Calu3 (cell line): ENCODE measurements at regions not wholly inside any gene's neighbourhood (a gene's known extent, or its start where the extent isn't known, plus 50 kb on each side); places are given as distances from the start of the nearest gene placed in this dataset.
A peak's percentile ranks its signal among the peaks of the same experiment; 100 is the strongest.

ENCODE experiments used
- BruUV-seq: library from RNA; stranded (reverse); fragments of 400-500 nt; replicated peaks from 2 replicates; lab custom pipeline; 2021; lab: Mats Ljungman, UMichigan
- CTCF ChIA-PET: fragments of 300-600 bp; sonication (Branson Sonifier 250); formaldehyde crosslinking; loops from one replicate; lab custom pipeline; 2022; ENCODE audit warnings: antibody characterized with exemption; lab: Charles Lee
- DNase-seq: peaks from one replicate; pipeline ENCODE4 v3.0.0; 2022
- H3K27ac Mint-ChIP-seq: one replicate; pipeline ENCODE4 v1.8.0; 2022; ENCODE audit warnings: mixed read lengths; ENCODE audit not compliant: unreplicated experiment
- H3K27me3 Mint-ChIP-seq: one replicate; pipeline ENCODE4 v1.8.0; 2022; ENCODE audit warnings: mixed read lengths; ENCODE audit not compliant: unreplicated experiment
- H3K36me3 Mint-ChIP-seq: one replicate; pipeline ENCODE4 v1.8.0; 2022; ENCODE audit warnings: mild to moderate bottlenecking, moderate library complexity, mixed read lengths; ENCODE audit not compliant: insufficient read depth, unreplicated experiment
- H3K4me1 Mint-ChIP-seq: one replicate; pipeline ENCODE4 v1.8.0; 2022; ENCODE audit warnings: mild to moderate bottlenecking, low read depth, mixed read lengths; ENCODE audit not compliant: unreplicated experiment
- H3K4me3 Mint-ChIP-seq: one replicate; pipeline ENCODE4 v1.8.0; 2022; ENCODE audit warnings: mild to moderate bottlenecking, low read depth, moderate library complexity, mixed read lengths; ENCODE audit not compliant: unreplicated experiment
- H3K9me3 Mint-ChIP-seq: one replicate; pipeline ENCODE4 v1.8.0; 2022; ENCODE audit warnings: low read depth, mixed read lengths; ENCODE audit not compliant: unreplicated experiment
- intact Hi-C: fragments of 100-400 bp; cut with micrococcal nuclease; formaldehyde crosslinking; loops from one replicate; pipeline ENCODE4 v1.10.0; 2022; ENCODE audit not compliant: unreplicated experiment
- TF ChIP-seq, protein P1 (sequence below): fragments of 200-600 bp; IDR thresholded peaks from one replicate; pipeline ENCODE4 v1.8.0; 2022; ENCODE audit warnings: antibody characterized with exemption; ENCODE audit not compliant: unreplicated experiment

DNA sequence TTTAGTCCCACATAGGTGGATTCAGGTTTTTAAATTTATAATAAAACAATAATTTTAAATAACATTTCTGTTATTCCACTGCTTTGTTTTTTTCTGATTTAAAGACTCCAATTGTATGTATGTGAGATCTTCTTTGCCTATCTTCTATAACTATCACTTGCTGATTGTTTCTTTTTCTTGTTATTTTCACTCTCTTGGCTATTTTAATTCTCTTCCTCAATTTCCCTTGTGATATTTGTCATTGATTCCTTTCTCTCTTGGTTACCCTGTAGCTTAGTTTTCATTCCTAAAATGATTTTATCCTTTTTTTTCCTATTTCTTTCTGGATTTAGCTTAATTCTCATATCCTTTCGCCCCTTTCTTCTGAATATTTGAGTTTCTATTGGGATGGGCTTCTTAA is 227.3 kb upstream of the TENT5A start:
- DNase-seq: no peak
- no peaks in the 10 kb centered on the region for H3K27me3 Mint-ChIP-seq

DNA sequence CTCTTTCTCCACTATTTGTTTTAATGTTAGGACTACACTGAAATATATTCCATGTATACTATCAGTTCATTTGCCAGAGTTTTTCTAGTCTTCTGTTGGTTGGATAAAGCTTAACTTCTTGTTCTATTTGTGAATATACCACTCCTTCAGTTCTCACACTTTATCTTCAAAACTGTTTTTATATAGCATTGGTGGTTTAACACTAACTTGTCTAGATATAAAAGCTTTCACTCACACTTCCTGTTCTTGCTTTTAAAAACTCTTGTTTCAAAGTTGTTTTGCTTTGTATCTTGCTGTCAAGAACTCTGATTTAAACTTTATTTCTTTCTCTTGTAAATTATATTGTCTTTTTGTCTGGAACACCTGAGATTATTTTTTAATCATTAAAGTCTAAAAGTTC is 226.8 kb upstream of the TENT5A start:
- Mint-ChIP-seq H3K27ac (no peak overlapping the region), H3K4me3 (no peak overlapping the region), H3K27me3 (no peaks in the 10 kb centered on the region), H3K4me1 (peaks cover 17% of the 10 kb centered on the region), H3K9me3 (no peaks in the 10 kb centered on the region), H3K36me3 (no peaks in the 10 kb centered on the region)
- no TSS peak for BruUV-seq
- DNase-seq: no peak
- intact Hi-C loops: no loop called here
- TF ChIP-seq, protein P1, sequence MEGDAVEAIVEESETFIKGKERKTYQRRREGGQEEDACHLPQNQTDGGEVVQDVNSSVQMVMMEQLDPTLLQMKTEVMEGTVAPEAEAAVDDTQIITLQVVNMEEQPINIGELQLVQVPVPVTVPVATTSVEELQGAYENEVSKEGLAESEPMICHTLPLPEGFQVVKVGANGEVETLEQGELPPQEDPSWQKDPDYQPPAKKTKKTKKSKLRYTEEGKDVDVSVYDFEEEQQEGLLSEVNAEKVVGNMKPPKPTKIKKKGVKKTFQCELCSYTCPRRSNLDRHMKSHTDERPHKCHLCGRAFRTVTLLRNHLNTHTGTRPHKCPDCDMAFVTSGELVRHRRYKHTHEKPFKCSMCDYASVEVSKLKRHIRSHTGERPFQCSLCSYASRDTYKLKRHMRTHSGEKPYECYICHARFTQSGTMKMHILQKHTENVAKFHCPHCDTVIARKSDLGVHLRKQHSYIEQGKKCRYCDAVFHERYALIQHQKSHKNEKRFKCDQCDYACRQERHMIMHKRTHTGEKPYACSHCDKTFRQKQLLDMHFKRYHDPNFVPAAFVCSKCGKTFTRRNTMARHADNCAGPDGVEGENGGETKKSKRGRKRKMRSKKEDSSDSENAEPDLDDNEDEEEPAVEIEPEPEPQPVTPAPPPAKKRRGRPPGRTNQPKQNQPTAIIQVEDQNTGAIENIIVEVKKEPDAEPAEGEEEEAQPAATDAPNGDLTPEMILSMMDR: no peak
- CTCF ChIA-PET: no interaction called here

More for the DNA sequence above, 227.3 kb upstream of the TENT5A start:
- peak overlapping the region; percentile 14 for H3K27ac Mint-ChIP-seq
- no peaks in the 10 kb centered on the region for H3K36me3 Mint-ChIP-seq
- CTCF ChIA-PET: no interaction called here
- intact Hi-C loops: loop anchor here (2.0 to 10.0 kb wide), 7 partner anchors 141 to 875 kb away; no protein-coding TSS in a partner anchor
- peaks cover 17% of the 10 kb centered on the region for H3K4me1 Mint-ChIP-seq
- TF ChIP-seq, protein P1: no peak
- no peaks in the 10 kb centered on the region for H3K9me3 Mint-ChIP-seq
- no TSS peak for BruUV-seq
- H3K4me3 Mint-ChIP-seq: no peak overlapping the region

DNA sequence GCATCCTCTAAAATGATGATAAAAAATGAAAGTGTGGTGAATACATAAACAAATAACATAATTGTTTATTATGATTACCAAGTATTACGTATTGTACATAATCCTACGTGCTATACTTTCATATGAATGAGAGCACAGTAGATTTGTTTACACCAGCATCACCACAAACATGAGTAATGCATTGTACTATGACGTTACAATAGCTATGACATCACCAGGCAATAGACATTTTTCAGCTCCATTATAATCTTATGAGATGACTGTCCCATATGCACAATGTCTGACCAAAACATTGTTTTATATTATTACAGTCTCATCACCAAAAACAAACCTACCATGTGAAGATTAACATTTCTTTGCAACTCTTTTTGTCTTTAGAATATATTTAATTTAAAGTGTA is 225.7 kb upstream of the TENT5A start:
- Mint-ChIP-seq H3K27me3 (no peaks in the 10 kb centered on the region), H3K4me3 (no peak overlapping the region), H3K36me3 (no peaks in the 10 kb centered on the region), H3K27ac (no peak overlapping the region), H3K9me3 (no peaks in the 10 kb centered on the region), H3K4me1 (peaks cover 17% of the 10 kb centered on the region)
- no peak for DNase-seq
- TF ChIP-seq, protein P1: no peak
- no TSS peak for BruUV-seq
- CTCF ChIA-PET: no interaction called here
- intact Hi-C loops: no loop called here

DNA sequence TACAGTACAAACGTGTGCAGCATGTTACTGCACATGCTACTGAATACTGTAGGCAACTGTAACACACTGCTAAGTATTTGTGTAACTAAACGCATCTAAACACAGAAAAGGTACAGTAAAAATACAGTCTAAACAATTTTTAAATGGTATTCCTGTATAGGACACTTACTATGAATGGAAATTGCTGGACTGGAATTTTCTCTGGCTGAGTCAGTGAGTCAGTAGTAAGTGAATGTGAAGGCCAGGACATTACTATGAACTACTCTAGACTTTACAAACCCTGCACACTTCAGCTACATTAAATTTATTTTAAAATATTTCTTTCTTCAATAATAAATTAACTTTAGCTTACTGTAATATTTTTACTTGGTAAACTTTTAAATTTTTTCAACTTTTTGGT is 225.0 kb upstream of the TENT5A start:
- intact Hi-C loops: no loop called here
- no peak overlapping the region for H3K27ac Mint-ChIP-seq

More for the DNA sequence above, 225.0 kb upstream of the TENT5A start:
- Mint-ChIP-seq H3K36me3 (no peaks in the 10 kb centered on the region), H3K4me3 (no peak overlapping the region), H3K27me3 (no peaks in the 10 kb centered on the region), H3K4me1 (peaks cover 15% of the 10 kb centered on the region), H3K9me3 (peaks cover 4% of the 10 kb centered on the region)
- CTCF ChIA-PET: no interaction called here
- no peak for DNase-seq
- TF ChIP-seq, protein P1: no peak
- no TSS peak for BruUV-seq
